Large intestine (tissue), 3 donors: ENCODE measurements at regions not wholly inside any gene's neighbourhood (a gene's known extent, or its start where the extent isn't known, plus 50 kb on each side); places are given as distances from the start of the nearest gene placed in this dataset.

Experiments used
- DNase-seq, 2 donors: peaks; one replicate each; pipeline versions ENCODE4 v3.0.0 to v3.0.0-alpha.2; 2013
- H3K27ac ChIP-seq: one replicate; pipeline ENCODE4 v1.5.1; 2013; ENCODE audit warnings: low read length
- H3K27me3 ChIP-seq: 2 replicates; pipeline ENCODE4 v1.6.1; 2013; ENCODE audit warnings: low read length; ENCODE audit not compliant: control insufficient read depth, insufficient read depth
- H3K36me3 ChIP-seq: 2 replicates; pipeline ENCODE4 v1.6.1; 2013; ENCODE audit warnings: low read length; ENCODE audit not compliant: control insufficient read depth, insufficient read depth
- H3K4me1 ChIP-seq: one replicate; pipeline ENCODE4 v1.6.1; 2013; ENCODE audit warnings: low read length; ENCODE audit not compliant: control insufficient read depth, insufficient read depth
- H3K4me3 ChIP-seq: one replicate; pipeline ENCODE4 v1.5.1; 2013; ENCODE audit warnings: low read length
- H3K9me3 ChIP-seq: one replicate; pipeline ENCODE4 v1.6.1; 2013; ENCODE audit warnings: mild to moderate bottlenecking, low read depth, low read length, moderate library complexity; ENCODE audit not compliant: control insufficient read depth
- WGBS: methylation state at CpG from one replicate; pipeline ENCODE4 v1.1.5; 2013; ENCODE audit warnings: low lambda C conversion rate; ENCODE audit not compliant: insufficient coverage; 5-methylcytosine and 5-hydroxymethylcytosine counted together

DNA sequence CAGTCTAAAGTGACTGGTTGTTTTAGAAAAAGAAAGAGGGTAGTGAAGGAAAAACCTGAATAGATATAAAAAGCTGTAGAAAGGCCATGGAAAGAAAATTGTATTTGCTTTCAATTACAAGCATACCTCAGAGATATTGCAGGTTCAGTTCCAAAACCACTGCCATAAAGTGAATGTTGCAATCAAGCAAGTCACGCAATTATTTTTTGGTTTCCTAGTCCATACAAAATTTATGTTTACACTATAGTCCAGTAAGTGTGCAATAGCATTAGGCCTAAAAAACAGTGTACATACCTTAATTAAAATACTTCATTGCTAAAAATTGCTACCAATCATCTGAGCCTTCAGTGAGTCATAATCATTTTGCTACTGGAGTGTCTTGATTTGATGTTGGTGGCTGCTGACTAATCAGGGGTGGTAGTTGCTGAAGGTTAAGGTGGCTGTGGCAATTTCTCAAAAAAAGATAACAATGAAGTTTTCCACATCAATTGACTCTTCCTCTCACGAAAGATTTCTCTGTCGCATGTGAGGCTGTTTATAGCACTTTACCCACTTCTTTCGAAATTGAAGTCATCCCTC, 2003.8 kb upstream of the PIK3C3 start:
- H3K27ac ChIP-seq: no peak overlapping the region
- no peaks in the 10 kb centered on the region for H3K36me3 ChIP-seq
- DNase-seq: no peak
- no peaks in the 10 kb centered on the region for H3K27me3 ChIP-seq
- 100% methylated on average over 3 of the region's 4 CpGs for WGBS
- no peaks in the 10 kb centered on the region for H3K4me1 ChIP-seq
- no peaks in the 10 kb centered on the region for H3K9me3 ChIP-seq
- H3K4me3 ChIP-seq: no peak overlapping the region

DNA sequence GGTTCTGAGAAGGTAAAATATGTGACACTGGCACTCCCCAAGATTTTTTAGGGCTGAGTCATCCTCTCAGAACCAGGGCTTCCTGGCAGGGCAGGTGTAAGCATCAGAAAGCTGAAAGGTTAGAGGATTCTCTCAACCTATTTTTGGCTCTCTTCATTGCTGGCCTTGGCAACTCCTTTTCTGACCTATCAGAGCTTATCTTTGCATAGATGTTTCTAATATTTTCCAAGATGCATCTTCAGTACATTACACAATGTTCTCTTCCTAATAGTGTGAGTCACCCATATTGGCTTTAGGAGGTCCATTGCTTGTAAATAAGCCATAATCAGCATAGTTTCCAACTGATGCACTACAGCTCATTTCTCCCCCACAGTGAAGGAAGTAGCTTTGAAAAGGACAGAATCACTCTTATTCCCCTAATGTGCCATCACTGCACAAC, 2008.4 kb upstream of the PIK3C3 start:
- H3K9me3 ChIP-seq: no peaks in the 10 kb centered on the region
- H3K4me1 ChIP-seq: no peaks in the 10 kb centered on the region
- no peak overlapping the region for H3K4me3 ChIP-seq
- no peak overlapping the region for H3K27ac ChIP-seq
- H3K36me3 ChIP-seq: no peaks in the 10 kb centered on the region
- peak in 1 of 2 donors; percentile 9 for DNase-seq
- no peaks in the 10 kb centered on the region for H3K27me3 ChIP-seq

DNA sequence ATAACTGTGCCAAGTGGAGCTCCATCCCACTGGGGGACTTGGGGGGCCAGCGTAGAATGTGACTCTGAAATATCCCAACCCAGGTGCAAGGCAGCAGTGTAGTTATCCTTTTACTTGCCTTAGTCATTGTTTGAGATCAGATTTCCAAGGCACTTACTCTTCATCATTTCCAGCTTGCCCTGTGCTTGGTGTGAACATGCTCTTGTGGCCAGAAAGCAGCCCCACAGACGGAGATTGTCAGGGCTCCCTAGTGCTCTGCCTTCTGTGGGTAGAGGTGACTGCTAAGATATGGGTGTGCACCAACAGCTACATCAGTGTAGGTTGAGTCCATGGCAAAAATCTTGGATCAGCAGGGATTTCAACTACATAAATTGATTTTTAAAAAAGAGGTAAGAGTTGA, 2010.0 kb upstream of the PIK3C3 start:
- no peaks in the 10 kb centered on the region for H3K9me3 ChIP-seq
- no peaks in the 10 kb centered on the region for H3K36me3 ChIP-seq
- no peak overlapping the region for H3K4me3 ChIP-seq
- no peak overlapping the region for H3K27ac ChIP-seq
- no peaks in the 10 kb centered on the region for H3K4me1 ChIP-seq
- WGBS: no CpG with 5 or more reads among the region's 2 CpGs
- no peaks in the 10 kb centered on the region for H3K27me3 ChIP-seq
- no peak for DNase-seq

DNA sequence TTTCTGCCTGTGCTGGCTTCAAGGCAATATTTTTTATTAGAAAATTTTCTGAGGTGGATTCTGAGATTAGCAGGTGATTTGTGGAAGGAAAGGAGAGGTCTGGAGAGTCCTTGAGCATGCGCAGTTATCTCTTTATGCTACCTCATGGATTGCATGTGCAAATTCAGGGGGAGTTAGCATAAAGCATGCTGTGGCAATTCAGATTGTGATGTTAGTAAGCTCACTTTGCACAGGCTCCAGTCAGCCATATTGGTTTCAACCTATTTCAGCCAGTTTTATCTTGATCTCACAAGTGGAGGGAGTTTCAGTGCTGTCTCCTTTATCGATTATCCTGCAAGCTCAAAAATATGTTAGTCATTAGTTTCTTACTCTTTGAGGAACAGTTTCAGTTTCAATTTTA, 2012.3 kb upstream of the PIK3C3 start:
- Histone ChIP-seq H3K36me3 (no peaks in the 10 kb centered on the region), H3K27me3 (no peaks in the 10 kb centered on the region), H3K4me3 (no peak overlapping the region), H3K9me3 (no peaks in the 10 kb centered on the region), H3K27ac (no peak overlapping the region), H3K4me1 (no peaks in the 10 kb centered on the region)
- WGBS: no CpG with 5 or more reads among the region's 2 CpGs
- DNase-seq: no peak

DNA sequence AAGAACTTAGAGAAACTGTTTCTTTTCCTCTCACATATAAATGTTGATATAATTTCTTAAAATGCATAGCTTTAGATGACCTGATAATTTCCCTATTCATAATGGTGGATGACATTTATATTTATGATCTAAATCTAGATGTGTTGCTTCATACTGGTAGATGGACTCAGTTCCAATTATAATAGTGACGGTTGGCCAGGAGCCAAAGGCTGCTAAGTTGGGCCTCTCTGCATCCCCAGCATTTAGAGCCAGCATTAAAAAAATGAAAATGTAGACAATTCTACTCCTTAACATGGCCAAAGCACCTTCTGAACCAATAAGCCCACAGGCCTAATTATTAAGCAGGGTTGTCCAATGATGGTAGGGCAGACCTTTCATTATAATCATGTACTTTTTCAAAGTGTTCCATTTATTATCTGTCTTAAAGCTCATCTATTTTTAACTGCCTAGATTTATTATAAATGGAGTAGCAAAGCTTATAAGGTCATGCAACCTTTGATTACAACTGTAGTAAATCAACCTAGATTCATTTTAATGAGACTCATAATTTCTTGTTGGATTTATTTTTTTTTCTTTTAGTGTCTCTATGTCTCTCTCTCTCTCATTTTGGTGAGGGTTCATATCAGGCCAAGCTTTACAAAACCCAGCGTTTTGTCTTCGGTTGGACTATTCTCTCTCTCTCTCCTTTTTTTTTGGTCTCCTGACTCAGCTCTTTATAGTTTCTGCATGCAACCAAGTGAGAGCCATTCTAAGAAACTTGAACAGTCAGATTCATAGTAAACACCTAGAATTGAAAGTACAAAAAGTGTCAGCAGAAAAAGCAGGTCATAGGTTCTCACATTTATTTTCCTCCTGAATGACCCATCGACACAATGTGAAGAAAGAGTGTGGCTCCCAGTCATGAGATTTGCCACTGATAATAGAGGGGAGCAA, 2016.1 kb upstream of the PIK3C3 start:
- H3K27ac ChIP-seq: no peak overlapping the region
- no peak overlapping the region for H3K4me3 ChIP-seq
- DNase-seq: no peak
- no peaks in the 10 kb centered on the region for H3K4me1 ChIP-seq
- no peaks in the 10 kb centered on the region for H3K27me3 ChIP-seq
- WGBS: 93% methylated on average over 3 of the region's 4 CpGs
- H3K36me3 ChIP-seq: no peaks in the 10 kb centered on the region
- H3K9me3 ChIP-seq: no peaks in the 10 kb centered on the region

DNA sequence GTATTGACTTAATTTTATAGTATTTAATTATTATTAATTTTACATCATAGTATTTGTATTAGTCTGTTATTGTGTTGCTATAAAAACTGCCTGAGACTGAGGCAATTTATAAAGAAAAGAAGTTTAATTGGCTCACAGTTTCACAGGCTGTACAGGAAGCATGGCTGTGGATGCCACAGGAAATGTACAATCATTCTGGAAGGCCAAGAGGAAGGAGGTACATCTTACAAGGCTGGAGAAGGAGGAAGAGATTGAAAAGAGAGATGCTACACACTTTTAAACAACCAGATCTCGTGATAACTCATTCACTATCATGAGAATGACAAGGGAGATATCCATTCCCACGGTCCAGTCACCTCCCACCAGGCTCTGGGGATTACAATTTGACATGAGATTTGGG, 2019.4 kb upstream of the PIK3C3 start:
- Histone ChIP-seq H3K36me3 (no peaks in the 10 kb centered on the region), H3K4me1 (no peaks in the 10 kb centered on the region), H3K9me3 (no peaks in the 10 kb centered on the region), H3K4me3 (no peak overlapping the region), H3K27ac (no peak overlapping the region), H3K27me3 (no peaks in the 10 kb centered on the region)
- WGBS: no CpG with 5 or more reads among the region's 2 CpGs
- no peak for DNase-seq

DNA sequence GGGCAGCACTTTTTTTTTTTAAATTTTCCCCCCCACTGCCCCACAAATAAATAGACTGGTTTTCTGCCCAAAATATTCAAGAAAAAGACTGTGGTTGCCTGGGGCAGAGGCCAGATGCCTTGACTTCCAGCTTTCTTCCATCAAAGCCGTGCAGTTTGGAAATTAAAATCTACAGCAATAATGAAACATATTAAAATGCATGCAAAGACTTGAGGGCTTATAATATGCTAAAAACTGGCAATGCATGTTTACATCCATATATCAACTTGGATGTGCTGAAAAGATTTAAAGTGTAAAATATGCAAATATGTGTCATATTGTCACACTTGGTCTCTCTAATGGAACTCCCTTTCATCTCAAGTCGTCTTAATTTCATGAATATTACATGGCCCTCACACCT, 2036.2 kb upstream of the PIK3C3 start:
- H3K27me3 ChIP-seq: no peaks in the 10 kb centered on the region
- no peaks in the 10 kb centered on the region for H3K4me1 ChIP-seq
- H3K27ac ChIP-seq: no peak overlapping the region
- 100% methylated on average over 1 of the region's 2 CpGs for WGBS
- H3K36me3 ChIP-seq: no peaks in the 10 kb centered on the region
- no peaks in the 10 kb centered on the region for H3K9me3 ChIP-seq
- H3K4me3 ChIP-seq: no peak overlapping the region
- no peak for DNase-seq

DNA sequence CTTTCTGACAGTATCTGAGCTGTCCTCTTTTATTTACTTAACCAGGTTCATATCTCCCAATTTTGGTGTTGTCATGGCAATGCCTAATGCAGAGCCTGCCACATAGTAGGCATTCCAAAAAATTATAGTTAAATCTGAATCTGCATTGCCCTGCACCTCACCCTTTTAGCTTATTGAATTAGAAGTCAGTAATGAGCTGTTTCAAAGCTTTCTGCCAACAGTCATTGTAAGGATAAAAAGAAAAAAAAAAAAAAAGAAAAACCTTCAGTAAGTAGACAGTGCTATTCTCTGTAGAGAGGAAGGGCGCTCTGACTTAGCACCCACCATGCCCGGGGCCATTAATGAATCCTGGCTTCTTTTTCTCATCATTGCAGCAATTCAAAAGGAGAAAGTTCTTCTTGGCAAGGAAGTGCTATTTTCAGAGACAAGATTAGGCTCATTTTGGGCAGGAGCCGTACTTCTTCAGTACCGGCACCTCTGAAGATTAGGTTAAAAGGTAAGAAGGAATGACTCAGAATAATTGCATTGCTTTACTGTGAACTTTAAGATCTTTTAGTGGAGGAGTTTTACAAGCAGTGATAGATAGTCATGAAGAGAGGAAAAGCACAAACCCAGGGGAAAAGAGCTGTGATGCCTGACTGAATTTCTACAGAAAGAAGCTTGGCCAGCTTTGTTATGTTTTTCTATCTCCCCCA, 2041.2 kb upstream of the PIK3C3 start:
- H3K36me3 ChIP-seq: no peaks in the 10 kb centered on the region
- WGBS: no CpG with 5 or more reads among the region's 4 CpGs
- H3K4me1 ChIP-seq: no peaks in the 10 kb centered on the region
- H3K9me3 ChIP-seq: no peaks in the 10 kb centered on the region
- H3K4me3 ChIP-seq: no peak overlapping the region
- no peak for DNase-seq
- H3K27me3 ChIP-seq: no peaks in the 10 kb centered on the region
- H3K27ac ChIP-seq: no peak overlapping the region

DNA sequence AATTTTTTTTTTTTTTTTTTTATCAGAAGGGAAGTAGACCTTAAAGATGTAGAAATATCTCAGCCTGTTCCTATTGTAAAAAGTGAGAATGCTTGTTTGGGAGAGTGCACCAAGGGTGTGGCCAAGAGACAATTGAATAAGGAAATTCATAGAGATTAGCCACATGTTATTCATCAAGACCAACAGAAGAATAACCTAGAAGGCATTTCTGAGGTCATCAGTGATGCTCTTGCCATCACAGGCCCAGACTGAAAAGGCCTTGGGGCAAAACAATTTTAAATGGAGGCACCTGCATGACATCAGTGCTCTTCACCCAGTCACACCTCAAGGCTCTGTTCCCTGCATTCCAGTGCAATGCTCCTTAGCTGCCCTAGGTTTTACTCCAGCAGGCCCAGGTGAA, 2043.3 kb upstream of the PIK3C3 start:
- Histone ChIP-seq H3K36me3 (no peaks in the 10 kb centered on the region), H3K27ac (no peak overlapping the region), H3K4me3 (no peak overlapping the region), H3K9me3 (no peaks in the 10 kb centered on the region), H3K4me1 (no peaks in the 10 kb centered on the region), H3K27me3 (no peaks in the 10 kb centered on the region)
- DNase-seq: no peak

DNA sequence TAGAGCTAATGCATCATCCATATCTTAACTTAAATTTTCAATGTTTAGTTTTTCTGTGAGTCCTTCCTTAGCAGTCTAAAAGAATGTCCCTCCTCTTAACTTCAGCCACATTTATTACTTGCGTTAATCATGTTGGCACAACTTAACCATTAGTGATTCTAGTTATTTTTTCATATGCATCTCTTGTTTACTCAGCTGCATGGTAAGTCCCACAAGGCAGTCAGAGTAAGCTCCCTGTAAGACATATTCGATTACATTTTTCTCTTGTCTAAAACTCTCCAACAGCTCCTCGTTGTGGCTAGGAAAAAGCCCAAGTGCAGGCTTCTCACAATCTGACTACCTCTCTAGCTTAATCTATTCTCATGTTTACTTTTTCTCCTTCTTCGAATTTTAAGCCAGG, 2045.3 kb upstream of the PIK3C3 start:
- Histone ChIP-seq H3K9me3 (no peaks in the 10 kb centered on the region), H3K36me3 (no peaks in the 10 kb centered on the region), H3K27me3 (no peaks in the 10 kb centered on the region), H3K4me1 (no peaks in the 10 kb centered on the region), H3K4me3 (no peak overlapping the region), H3K27ac (no peak overlapping the region)
- no peak for DNase-seq
- WGBS: 68% methylated on average over 3 of the region's 4 CpGs
